GM23248 (cell line): ENCODE measurements at regions not wholly inside any gene's neighbourhood (a gene's known extent, or its start where the extent isn't known, plus 50 kb on each side); places are given as distances from the start of the nearest gene placed in this dataset.

Experiments used
- EZH2 ChIP-seq: fragments of 200-600 bp; sonication (generic); IDR thresholded peaks from 2 replicates; pipeline ENCODE4 v1.6.1; 2018; ENCODE audit warnings: antibody characterized with exemption, mild to moderate bottlenecking; ENCODE audit not compliant: insufficient read depth, poor library complexity, severe bottlenecking
- EZH2phosphoT487 ChIP-seq: fragments of 200-600 bp; sonication (generic); IDR thresholded peaks from 2 replicates; pipeline ENCODE4 v1.6.1; 2018; ENCODE audit warnings: antibody characterized with exemption, moderate library complexity, mild to moderate bottlenecking, low read depth; ENCODE audit not compliant: insufficient read depth

- no peak for TF ChIP-seq EZH2
- TF ChIP-seq EZH2phosphoT487, result no peak
Observed at GRCh38 chr10:58976254-58976653, 200.2 kb upstream of the PHYHIPL start.
